Effector CD8-positive, alpha-beta T cell (primary cell): ENCODE measurements at regions not wholly inside any gene's neighbourhood (a gene's known extent, or its start where the extent isn't known, plus 50 kb on each side); places are given as distances from the start of the nearest gene placed in this dataset.
"Not testable (repeated sequence)": the region's sequence is repeated elsewhere in the genome, so short reads cannot be mapped to it uniquely, and the experiment has no call there.

Source experiments
- DNase-seq: peaks from one replicate; lab custom pipeline; 2025; lab: John Stamatoyannopoulos, UW

- DNase-seq = no peak
These were observed 177.8 kb upstream of the PROK2 start for GRCh38 chr3:71962561-71963240.

DNA sequence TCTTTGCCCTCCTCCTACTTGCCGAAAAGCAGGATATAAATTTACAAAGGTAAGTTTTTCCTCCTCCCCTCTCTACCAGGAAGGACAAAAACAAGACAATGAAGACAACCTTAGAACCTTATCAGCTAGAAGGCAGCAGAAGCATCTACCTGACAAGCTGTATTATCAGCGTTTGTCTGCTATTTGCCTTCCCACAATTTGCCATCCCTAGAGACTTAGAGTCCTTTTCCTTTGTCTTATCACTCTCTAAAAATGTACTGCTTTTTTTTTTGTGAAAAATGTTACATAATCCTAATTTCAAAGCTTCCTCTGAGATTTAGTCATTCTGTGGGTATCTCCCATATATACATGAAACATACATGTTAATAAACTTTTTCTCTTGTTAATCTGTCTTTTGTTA is 176.9 kb upstream of the PROK2 start:
- DNase-seq = no peak

GRCh38 chr3:71961378-71961777 is 176.4 kb upstream of the PROK2 start:
- no peak for DNase-seq

GRCh38 chr3:71958533-71958932 is 173.6 kb upstream of the PROK2 start:
- DNase-seq = no peak

- DNase-seq = no peak
These were observed 171.8 kb upstream of the PROK2 start for GRCh38 chr3:71956716-71957115.

DNA sequence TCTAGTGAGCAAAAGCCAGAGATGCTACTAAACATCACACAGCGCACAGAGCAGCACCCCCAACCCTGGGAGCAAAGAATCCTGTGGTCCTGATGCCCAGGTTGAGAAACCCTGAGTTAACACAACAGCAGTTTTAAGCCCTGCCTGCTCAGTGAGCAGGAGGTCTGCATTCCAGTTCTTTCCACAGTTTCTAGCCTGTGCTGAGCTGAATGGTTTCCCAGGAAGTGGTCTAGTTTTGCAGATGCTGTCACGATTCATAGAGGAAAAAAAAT is 171.1 kb upstream of the PROK2 start:
- DNase-seq = no peak

DNA sequence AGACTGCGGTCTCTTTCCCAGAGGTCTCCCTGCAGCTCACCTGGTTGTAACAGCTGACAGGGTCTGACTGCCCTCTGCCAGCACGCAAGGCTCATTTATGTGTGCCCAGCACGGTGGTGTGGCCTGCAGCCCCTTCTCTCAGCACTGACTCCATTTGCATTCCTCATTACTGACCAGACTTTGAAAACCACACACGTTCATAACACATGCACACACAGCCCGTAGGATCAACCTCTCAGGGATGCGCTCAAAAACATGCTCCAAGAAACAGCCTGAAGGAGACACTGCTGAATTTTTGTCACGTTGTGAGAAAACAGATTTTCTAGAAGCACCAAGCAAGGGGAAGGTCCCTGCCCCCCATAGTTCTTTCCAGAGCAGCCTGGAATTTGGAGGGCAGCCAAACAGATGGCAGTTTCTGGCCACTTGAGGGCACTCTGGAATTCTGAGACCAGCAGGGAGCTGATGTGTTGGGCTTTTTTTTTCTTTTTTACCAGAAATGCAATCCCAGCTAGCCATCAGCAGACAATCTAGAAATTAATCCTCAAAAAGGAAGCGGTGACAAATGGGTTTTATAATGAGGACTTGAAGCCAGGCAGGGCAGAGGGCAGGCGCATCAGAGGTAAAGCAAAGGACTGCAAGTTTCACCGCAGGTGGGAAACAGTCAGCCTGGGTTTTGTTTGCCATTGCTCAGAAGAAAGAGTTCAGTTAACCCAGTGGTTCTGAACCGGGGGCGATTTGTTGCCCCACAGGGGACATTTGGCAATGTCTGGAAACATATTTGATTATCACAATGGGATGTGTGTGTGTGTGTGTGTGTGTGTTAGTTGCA is 170.5 kb upstream of the PROK2 start:
- no peak for DNase-seq

- no peak for DNase-seq
These were observed 166.9 kb upstream of the PROK2 start for GRCh38 chr3:71951842-71952241.

GRCh38 chr3:71951361-71951760 is 166.4 kb upstream of the PROK2 start:
- no peak for DNase-seq

GRCh38 chr3:71949442-71949841 is 164.5 kb upstream of the PROK2 start:
- DNase-seq = no peak

DNA sequence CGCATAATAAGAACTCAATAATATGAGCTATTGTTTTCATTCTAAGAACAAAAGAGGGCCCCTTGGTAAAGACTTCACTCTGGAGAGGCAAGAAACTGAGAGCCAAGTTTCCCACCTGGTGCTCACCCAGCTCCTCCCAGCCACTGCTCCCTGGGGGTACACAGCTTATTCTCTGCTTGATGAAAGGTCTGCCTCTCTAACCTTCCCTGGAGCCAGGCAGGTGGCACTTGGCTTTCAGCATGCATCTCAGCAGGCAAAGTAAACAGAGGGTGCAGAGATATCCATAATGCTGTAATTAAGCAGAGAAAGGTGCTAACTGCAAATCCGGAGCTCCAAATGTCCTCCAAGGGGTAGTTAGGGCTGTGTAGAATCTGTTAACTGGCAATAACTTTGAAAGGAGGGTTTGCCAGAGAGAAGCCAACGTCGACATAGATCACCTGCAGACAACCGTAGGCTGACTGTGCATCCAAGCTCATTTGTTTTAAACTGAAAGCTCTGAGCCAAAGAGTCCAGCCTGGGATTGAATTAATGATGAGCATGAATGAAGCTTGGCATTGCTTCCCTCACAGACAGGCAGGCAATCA is 159.6 kb upstream of the PROK2 start:
- DNase-seq = no peak

DNA sequence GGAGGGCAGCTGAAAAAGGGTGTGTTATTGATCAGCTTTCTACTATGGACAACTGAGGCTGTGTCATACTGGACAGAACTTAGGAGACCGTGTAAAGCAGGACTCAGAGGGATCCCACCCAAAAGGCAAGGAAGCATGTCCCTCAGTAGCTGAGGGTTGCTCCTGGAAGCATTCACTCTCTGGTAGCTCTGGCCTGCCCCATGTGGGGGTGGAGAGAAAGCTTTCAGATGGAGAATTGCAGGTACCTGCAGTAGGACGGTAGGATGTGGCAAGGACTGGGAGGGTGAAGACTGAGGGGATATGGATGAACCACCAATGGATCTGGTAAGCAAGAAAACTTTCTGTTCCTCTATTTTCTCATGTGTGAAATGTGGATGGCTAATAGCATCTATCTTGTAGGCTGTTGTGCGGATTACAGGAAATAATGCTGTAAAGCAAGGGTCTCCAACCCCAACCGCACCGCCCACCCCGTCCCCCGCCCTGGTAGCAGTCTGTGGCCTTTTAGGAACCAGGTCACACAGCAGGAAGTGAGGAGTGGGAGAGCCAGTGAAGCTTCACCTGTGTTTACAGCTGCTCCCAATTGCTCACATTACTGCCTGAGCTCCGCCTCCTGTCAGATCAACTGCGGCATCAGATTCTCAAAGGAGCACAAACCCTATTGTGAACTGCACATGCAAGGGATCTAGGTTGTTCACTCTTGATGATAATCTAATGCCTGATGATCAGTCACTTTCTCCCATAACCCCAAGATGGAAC is 157.7 kb upstream of the PROK2 start:
- DNase-seq = no peak

GRCh38 chr3:71940486-71940885 is 155.5 kb upstream of the PROK2 start:
- no peak for DNase-seq

DNA sequence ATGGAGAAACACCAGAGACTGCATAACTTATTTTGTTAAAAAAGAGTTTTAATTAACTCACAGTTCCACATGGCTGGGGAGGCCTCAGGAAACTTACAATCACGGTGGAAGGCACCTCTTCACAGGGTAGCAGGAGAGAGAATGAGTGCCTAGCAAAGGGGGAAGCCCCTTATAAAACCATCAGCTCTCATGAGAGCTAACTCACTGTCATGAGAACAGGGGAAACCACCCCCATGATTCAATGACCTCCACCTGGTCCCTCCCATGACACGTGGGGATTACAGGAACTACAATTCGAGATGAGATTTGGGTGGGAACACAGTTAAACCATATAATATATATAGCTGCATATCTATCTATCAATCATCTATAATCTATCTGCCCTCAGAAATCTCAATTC is 153.1 kb upstream of the PROK2 start:
- DNase-seq = not testable (repeated sequence)

GRCh38 chr3:71936681-71937080 is 151.7 kb upstream of the PROK2 start:
- DNase-seq = no peak

GRCh38 chr3:71934520-71935270 is 149.7 kb upstream of the PROK2 start:
- DNase-seq = no peak

GRCh38 chr3:71931922-71932321 is 147.0 kb upstream of the PROK2 start:
- no peak for DNase-seq

DNA sequence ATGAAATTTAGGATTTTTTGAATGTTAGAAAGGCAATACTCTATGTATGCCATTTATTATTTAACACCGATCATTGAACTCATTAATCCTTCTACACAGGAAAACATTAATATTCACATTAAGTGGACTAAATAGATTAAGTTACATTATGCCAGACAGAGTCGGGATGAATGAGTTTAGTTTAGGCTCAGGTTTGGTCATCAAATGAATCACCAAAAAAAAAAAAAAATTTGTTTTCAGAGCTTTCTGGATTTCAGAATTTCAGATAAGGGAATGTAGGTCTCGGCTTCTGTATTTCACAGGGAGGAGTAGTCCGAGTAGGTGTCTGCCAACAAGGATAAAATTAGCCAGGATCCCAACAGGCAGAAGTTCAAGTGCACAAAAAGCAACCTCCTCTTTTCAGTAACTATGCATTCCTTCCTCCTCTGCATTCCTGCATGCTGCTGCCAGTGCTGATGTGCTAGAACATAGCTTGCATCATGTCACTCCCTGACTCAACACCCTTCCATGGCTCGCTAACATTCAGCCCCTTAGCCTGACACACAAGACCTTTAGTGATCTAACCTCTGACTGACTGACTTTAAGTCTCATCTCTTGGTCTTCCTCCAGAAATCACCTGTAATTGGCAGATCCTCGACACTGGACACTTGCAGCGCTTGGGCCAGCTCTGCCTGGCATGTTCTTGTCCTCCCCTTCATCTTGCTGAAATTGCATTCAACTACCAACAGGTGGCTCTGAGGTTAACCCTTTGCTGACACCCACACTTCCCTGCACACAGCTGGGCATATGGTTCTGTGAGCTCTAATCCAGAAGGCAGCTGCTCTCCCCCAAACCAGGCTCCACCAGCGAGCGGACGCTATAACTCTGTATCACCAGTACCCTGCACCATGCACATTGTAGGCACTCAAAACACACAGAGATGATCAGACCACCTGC is 145.4 kb upstream of the PROK2 start:
- DNase-seq = no peak

GRCh38 chr3:71928212-71928611 is 143.3 kb upstream of the PROK2 start:
- DNase-seq = no peak

DNA sequence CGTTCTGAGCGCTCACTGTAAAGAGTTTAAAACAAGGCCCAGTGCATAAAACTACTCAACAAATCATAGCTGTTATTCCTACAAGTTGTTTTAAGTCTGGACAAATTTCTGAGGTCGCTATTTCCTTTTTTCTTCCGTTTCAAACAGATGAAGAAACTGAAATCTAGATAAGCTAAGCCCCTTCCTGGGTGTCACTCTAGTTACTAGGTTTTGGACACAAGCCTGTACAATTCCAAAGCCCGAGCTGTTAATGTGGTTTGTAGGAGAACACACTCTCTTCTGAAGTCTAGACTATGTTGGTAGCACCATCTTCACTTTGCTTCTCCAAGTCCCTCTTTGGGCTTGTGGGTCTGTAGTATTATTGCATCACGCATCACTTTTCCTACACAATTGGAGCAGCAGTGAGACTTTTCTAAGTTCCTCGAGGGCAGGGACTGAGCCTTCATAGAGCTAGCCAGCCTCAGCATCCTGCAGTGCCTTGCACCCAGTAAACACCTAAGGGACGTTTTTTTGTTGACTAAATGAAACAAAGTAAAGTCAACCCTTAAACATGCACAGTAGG is 142.6 kb upstream of the PROK2 start:
- no peak for DNase-seq
